ENCODE measurements at regions not wholly inside any gene's neighbourhood (a gene's known extent, or its start where the extent isn't known, plus 50 kb on each side); places are given as distances from the start of the nearest gene placed in this dataset.

DNA sequence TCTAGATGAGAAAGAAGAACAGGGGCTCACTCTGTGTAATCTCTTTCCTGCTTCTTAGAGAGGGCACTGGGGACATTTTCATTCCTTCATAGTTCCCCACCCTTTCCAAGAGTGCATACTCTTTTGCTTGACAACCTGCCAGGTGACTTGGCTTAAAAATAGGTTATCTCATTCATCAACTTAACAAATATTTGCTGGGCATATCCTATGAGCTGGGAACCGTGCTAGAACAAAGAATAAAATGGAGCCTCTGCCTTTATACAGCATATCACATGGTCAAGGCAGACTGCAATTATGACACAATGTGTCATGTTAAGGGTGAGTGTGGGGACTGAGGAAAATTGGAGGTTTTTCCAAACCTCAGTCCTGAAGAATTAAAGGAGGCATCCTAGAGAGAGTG is 209.8 kb upstream of the FOXA2 start:
- Histone ChIP-seq H3K27ac (ENCODE audit: extremely low read depth, low read depth, low read length) (no peak overlapping the region), H3K27me3 (ENCODE audit: control insufficient read depth in 2 of 2, insufficient read depth in 2 of 2, low read length in 2 of 2) (peaks cover 0 to 11% of the 10 kb centered on the region in 2 experiments; a peak in 2 of 5 replicates), H2AFZ (ENCODE audit: low read depth, low read length) (no peak overlapping the region), H3K9me1 (ENCODE audit: control insufficient read depth, insufficient read depth, low read length) (no peaks in the 10 kb centered on the region), H3K79me2 (ENCODE audit: control insufficient read depth, insufficient read depth, low read length) (no peaks in the 10 kb centered on the region), H3K36me3 (ENCODE audit: control insufficient read depth, insufficient read depth, low read length) (no peaks in the 10 kb centered on the region), H3K9me3 (replicated peaks; ENCODE audit: control insufficient read depth, insufficient read depth, low read depth, low read length) (no peaks in the 10 kb centered on the region), H4K20me1 (replicated peaks; ENCODE audit: control insufficient read depth, insufficient read depth, low read length) (no peaks in the 10 kb centered on the region), H3K9ac (ENCODE audit: insufficient read depth in 1 of 2, low read depth in 2 of 2, low read length in 2 of 2) (no peak overlapping the region), H3K4me3 (no peak overlapping the region), H3K4me2 (ENCODE audit: insufficient read depth, low read length) (no peak overlapping the region), H3K4me1 (replicated peaks in 1 of 2; ENCODE audit: control insufficient read depth in 2 of 2, insufficient read depth in 2 of 2, low read length in 2 of 2) (no peaks in the 10 kb centered on the region)
- POLR2A ChIA-PET = interaction anchor here (0.8 kb wide), 1 partner anchor 551 kb away, joined by 3 read pairs; no protein-coding TSS in a partner anchor
- BruUV-seq (replicated peaks) = no TSS peak
- no peak for TF ChIP-seq ZNF431 (CRISPR knock-in tag; IDR thresholded peaks at IDR 0.05)
- TF ChIP-seq SRSF9 (IDR thresholded peaks at IDR 0.05; ENCODE audit: borderline replicate concordance, low read depth, low read length) = no peak
- no peak for TF ChIP-seq SNIP1 (IDR thresholded peaks at IDR 0.05; ENCODE audit: low read depth)
- no peak for TF ChIP-seq ZNF282 (CRISPR knock-in tag; IDR thresholded peaks at IDR 0.05)
- TF ChIP-seq, protein P1, sequence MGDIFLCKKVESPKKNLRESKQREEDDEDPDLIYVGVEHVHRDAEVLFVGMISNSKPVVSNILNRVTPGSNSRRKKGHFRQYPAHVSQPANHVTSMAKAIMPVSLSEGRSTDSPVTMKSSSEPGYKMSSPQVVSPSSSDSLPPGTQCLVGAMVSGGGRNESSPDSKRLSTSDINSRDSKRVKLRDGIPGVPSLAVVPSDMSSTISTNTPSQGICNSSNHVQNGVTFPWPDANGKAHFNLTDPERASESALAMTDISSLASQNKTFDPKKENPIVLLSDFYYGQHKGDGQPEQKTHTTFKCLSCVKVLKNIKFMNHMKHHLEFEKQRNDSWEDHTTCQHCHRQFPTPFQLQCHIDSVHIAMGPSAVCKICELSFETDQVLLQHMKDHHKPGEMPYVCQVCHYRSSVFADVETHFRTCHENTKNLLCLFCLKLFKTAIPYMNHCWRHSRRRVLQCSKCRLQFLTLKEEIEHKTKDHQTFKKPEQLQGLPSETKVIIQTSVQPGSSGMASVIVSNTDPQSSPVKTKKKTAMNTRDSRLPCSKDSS (IDR thresholded peaks at IDR 0.05; ENCODE audit: low read depth, partially characterized antibody) = no peak
- no peak for TF ChIP-seq ESRRA (IDR thresholded peaks at IDR 0.05; ENCODE audit: borderline replicate concordance, low read depth)
- no peak for TF ChIP-seq OTX1 (CRISPR knock-in tag; IDR thresholded peaks at IDR 0.05)
- TF ChIP-seq U2AF2 (optimal IDR thresholded peaks at IDR 0.05; ENCODE audit: low read depth, low read length) = no peak
- TF ChIP-seq, protein P2, sequence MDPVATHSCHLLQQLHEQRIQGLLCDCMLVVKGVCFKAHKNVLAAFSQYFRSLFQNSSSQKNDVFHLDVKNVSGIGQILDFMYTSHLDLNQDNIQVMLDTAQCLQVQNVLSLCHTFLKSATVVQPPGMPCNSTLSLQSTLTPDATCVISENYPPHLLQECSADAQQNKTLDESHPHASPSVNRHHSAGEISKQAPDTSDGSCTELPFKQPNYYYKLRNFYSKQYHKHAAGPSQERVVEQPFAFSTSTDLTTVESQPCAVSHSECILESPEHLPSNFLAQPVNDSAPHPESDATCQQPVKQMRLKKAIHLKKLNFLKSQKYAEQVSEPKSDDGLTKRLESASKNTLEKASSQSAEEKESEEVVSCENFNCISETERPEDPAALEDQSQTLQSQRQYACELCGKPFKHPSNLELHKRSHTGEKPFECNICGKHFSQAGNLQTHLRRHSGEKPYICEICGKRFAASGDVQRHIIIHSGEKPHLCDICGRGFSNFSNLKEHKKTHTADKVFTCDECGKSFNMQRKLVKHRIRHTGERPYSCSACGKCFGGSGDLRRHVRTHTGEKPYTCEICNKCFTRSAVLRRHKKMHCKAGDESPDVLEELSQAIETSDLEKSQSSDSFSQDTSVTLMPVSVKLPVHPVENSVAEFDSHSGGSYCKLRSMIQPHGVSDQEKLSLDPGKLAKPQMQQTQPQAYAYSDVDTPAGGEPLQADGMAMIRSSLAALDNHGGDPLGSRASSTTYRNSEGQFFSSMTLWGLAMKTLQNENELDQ (CRISPR knock-in tag; IDR thresholded peaks at IDR 0.05; ENCODE audit: borderline replicate concordance) = no peak
- no peak for TF ChIP-seq ARID1B (IDR thresholded peaks at IDR 0.05)
- no peak for TF ChIP-seq RNF2 (IDR thresholded peaks at IDR 0.05)
- TF ChIP-seq ETV6 (IDR thresholded peaks at IDR 0.05; ENCODE audit: borderline replicate concordance in 1 of 2, low read depth in 2 of 2, low read length in 1 of 2) = no peak
- TF ChIP-seq ETV6 (CRISPR knock-in tag; IDR thresholded peaks at IDR 0.05; ENCODE audit: borderline replicate concordance) = no peak
- TF ChIP-seq FOXA3 (CRISPR knock-in tag; conservative IDR thresholded peaks at IDR 0.05 in 1 of 2, IDR thresholded peaks at IDR 0.05 in 1 of 2) = no peak
- TF ChIP-seq ZNF212 (CRISPR knock-in tag; IDR thresholded peaks at IDR 0.05) = no peak
- no peak for TF ChIP-seq NCOA2 (IDR thresholded peaks at IDR 0.05; ENCODE audit: partially characterized antibody in 2 of 2)
- no peak for TF ChIP-seq TAF7 (tag; IDR thresholded peaks at IDR 0.05)
- 0% methylated on average over 1 of the region's 1 CpG for WGBS (ENCODE audit: insufficient coverage, low coverage, missing lambda C conversion rate)
- in situ Hi-C loops (cut with MboI) (no loop called here), intact Hi-C loops (cut with micrococcal nuclease) (no loop called here)
- DNase-seq (ENCODE audit: extremely low read depth in 1 of 4, low spot score in 3 of 4) (no peak), ATAC-seq (no peak), FAIRE-seq (no peak)
- CTCF ChIA-PET (ENCODE audit: low intra/inter-chr PET ratio) = no interaction called here

Measured in K562 (cell line).